Keratinocyte (primary cell): ENCODE measurements at regions not wholly inside any gene's neighbourhood (a gene's known extent, or its start where the extent isn't known, plus 50 kb on each side); places are given as distances from the start of the nearest gene placed in this dataset.

Experiments
- DNase-seq: peaks from one replicate; pipeline ENCODE4 v3.0.0-alpha.2; 2011; ENCODE audit warnings: low read depth, missing footprints, low spot score
- FAIRE-seq: peaks from 2 replicates; lab custom pipeline; 2011; peaks lifted over from hg19 to GRCh38; lab: Jason Lieb, UNC
- H2AFZ ChIP-seq: 2 replicates; pipeline ENCODE4 v1.6.0; 2012; ENCODE audit warnings: low read length, control low read depth, inconsistent platforms; ENCODE audit not compliant: control insufficient read depth
- H3K27ac ChIP-seq: 2 replicates; pipeline ENCODE4 v1.5.1; 2011; ENCODE audit warnings: low read length; ENCODE audit not compliant: control insufficient read depth, insufficient read depth
- H3K27me3 ChIP-seq: 3 replicates; pipeline ENCODE4 v1.6.0; 2011; ENCODE audit warnings: low read length; ENCODE audit not compliant: control insufficient read depth, insufficient read depth; ENCODE audit errors: extremely low read depth
- H3K36me3 ChIP-seq, 2 experiments: 2 replicates in 1 of 2; 3 replicates in 1 of 2; pipeline ENCODE4 v1.5.1; 2011; ENCODE audit warnings: low read length in 2 of 2, mild to moderate bottlenecking in 1 of 2; ENCODE audit not compliant: control insufficient read depth in 2 of 2, insufficient read depth in 2 of 2; ENCODE audit errors: extremely low read depth in 1 of 2
- H3K4me1 ChIP-seq: 3 replicates; pipeline ENCODE4 v1.5.1; 2011; ENCODE audit warnings: low read length; ENCODE audit not compliant: control insufficient read depth, insufficient read depth; ENCODE audit errors: extremely low read depth
- H3K4me2 ChIP-seq: 3 replicates; pipeline ENCODE4 v1.6.0; 2011; ENCODE audit warnings: low read depth, low read length; ENCODE audit not compliant: control insufficient read depth, insufficient read depth; ENCODE audit errors: extremely low read depth
- H3K4me3 ChIP-seq, 3 experiments: fragments of 200-600 bp in 1 of 3; sonication (generic) in 1 of 3; 2 replicates in 2 of 3; 3 replicates in 1 of 3; pipeline ENCODE4 v1.5.1; 2011 to 2016; ENCODE audit warnings: low read length in 3 of 3, mild to moderate bottlenecking in 3 of 3, control low read depth in 2 of 3, inconsistent platforms in 1 of 3, low read depth in 1 of 3, mixed read lengths in 1 of 3, mixed run types in 1 of 3, moderate library complexity in 1 of 3; ENCODE audit not compliant: control insufficient read depth in 2 of 3, insufficient read depth in 2 of 3; ENCODE audit errors: extremely low read depth in 1 of 3
- H3K79me2 ChIP-seq: 2 replicates; pipeline ENCODE4 v1.6.0; 2012; ENCODE audit warnings: low read length; ENCODE audit not compliant: control insufficient read depth, insufficient read depth
- H3K9ac ChIP-seq: 3 replicates; pipeline ENCODE4 v1.6.0; 2011; ENCODE audit warnings: low read length; ENCODE audit not compliant: control insufficient read depth, insufficient read depth; ENCODE audit errors: extremely low read depth
- H3K9me1 ChIP-seq: 3 replicates; pipeline ENCODE4 v1.6.0; 2011; ENCODE audit warnings: low read length; ENCODE audit not compliant: control insufficient read depth, insufficient read depth; ENCODE audit errors: extremely low read depth
- H3K9me3 ChIP-seq: 2 replicates; pipeline ENCODE4 v1.5.1; 2012; ENCODE audit warnings: low read depth, low read length; ENCODE audit not compliant: control insufficient read depth
- H4K20me1 ChIP-seq: 3 replicates; pipeline ENCODE4 v1.6.0; 2011; ENCODE audit warnings: low read length; ENCODE audit not compliant: control insufficient read depth, insufficient read depth; ENCODE audit errors: extremely low read depth
- CTCF ChIP-seq, 3 experiments: IDR thresholded peaks in 1 of 3; conservative IDR thresholded peaks in 1 of 3; optimal IDR thresholded peaks in 1 of 3; 2 replicates in 2 of 3; 3 replicates in 1 of 3; pipeline versions ENCODE3 to v1.5.1; 2011; ENCODE audit warnings: low read length in 3 of 3, mild to moderate bottlenecking in 3 of 3, moderate library complexity in 2 of 3, control low read depth in 1 of 3, inconsistent platforms in 1 of 3; ENCODE audit not compliant: insufficient read depth in 2 of 3; ENCODE audit errors: extremely low read depth in 1 of 3
- EZH2 ChIP-seq: IDR thresholded peaks from one replicate; pipeline ENCODE4 v1.6.1; 2012; ENCODE audit warnings: inconsistent platforms, mild to moderate bottlenecking, low read length, moderate library complexity
- dilution Hi-C: fragments of 300-500 bp; cut with MboI; formaldehyde crosslinking; loops from one replicate; pipeline ENCODE4 v1.7.0; 2020; ENCODE audit warnings: low sequenced_read_pairs; ENCODE audit not compliant: extremely low pct_ligation_motif_present

GRCh38 chr1:194821091-194821490, 1634.7 kb upstream of the B3GALT2 start:
- H4K20me1 ChIP-seq = no peaks in the 10 kb centered on the region
- no peak overlapping the region for H3K27ac ChIP-seq
- TF ChIP-seq EZH2 = no peak
- no peaks in the 10 kb centered on the region for H3K9me3 ChIP-seq
- DNase-seq (no peak), FAIRE-seq (no peak)
- dilution Hi-C loops = no loop called here
- H3K9ac ChIP-seq = no peak overlapping the region
- no peaks in the 10 kb centered on the region for H3K9me1 ChIP-seq
- no peak overlapping the region for H3K4me3 ChIP-seq
- no peak overlapping the region for H3K4me2 ChIP-seq
- no peaks in the 10 kb centered on the region for H3K79me2 ChIP-seq
- H3K27me3 ChIP-seq = no peaks in the 10 kb centered on the region
- no peaks in the 10 kb centered on the region for H3K36me3 ChIP-seq
- no peak overlapping the region for H2AFZ ChIP-seq
- no peaks in the 10 kb centered on the region for H3K4me1 ChIP-seq

- dilution Hi-C loops = no loop called here
- FAIRE-seq (no peak), DNase-seq (no peak)
- H3K4me2 ChIP-seq = no peak overlapping the region
- no peak overlapping the region for H3K4me3 ChIP-seq
- H3K9me3 ChIP-seq = no peaks in the 10 kb centered on the region
- H3K36me3 ChIP-seq = no peaks in the 10 kb centered on the region
- no peak overlapping the region for H2AFZ ChIP-seq
- H3K9ac ChIP-seq = no peak overlapping the region
- no peaks in the 10 kb centered on the region for H3K27me3 ChIP-seq
- no peak for TF ChIP-seq CTCF (optimal IDR thresholded peaks at IDR 0.05 in 1 of 3, IDR thresholded peaks at IDR 0.05 in 1 of 3, conservative IDR thresholded peaks at IDR 0.05 in 1 of 3; ENCODE audit: extremely low read depth in 1 of 3, insufficient read depth in 2 of 3, low read length in 3 of 3)
- no peak for TF ChIP-seq EZH2
- H3K9me1 ChIP-seq = no peaks in the 10 kb centered on the region
- no peaks in the 10 kb centered on the region for H3K79me2 ChIP-seq
- H3K27ac ChIP-seq = no peak overlapping the region
- no peaks in the 10 kb centered on the region for H3K4me1 ChIP-seq
- H4K20me1 ChIP-seq = no peaks in the 10 kb centered on the region
Observed at GRCh38 chr1:194818674-194819073, 1632.3 kb upstream of the B3GALT2 start.

- H3K4me2 ChIP-seq = no peak overlapping the region
- no peaks in the 10 kb centered on the region for H3K27me3 ChIP-seq
- no peaks in the 10 kb centered on the region for H4K20me1 ChIP-seq
- no peaks in the 10 kb centered on the region for H3K9me1 ChIP-seq
- no peaks in the 10 kb centered on the region for H3K4me1 ChIP-seq
- DNase-seq (no peak), FAIRE-seq (no peak)
- no peak overlapping the region for H3K4me3 ChIP-seq
- H3K9ac ChIP-seq = no peak overlapping the region
- H2AFZ ChIP-seq = no peak overlapping the region
- H3K36me3 ChIP-seq = no peaks in the 10 kb centered on the region
- no peaks in the 10 kb centered on the region for H3K79me2 ChIP-seq
- dilution Hi-C loops = no loop called here
- H3K27ac ChIP-seq = no peak overlapping the region
- no peak for TF ChIP-seq CTCF (optimal IDR thresholded peaks at IDR 0.05 in 1 of 3, IDR thresholded peaks at IDR 0.05 in 1 of 3, conservative IDR thresholded peaks at IDR 0.05 in 1 of 3; ENCODE audit: extremely low read depth in 1 of 3, insufficient read depth in 2 of 3, low read length in 3 of 3)
- TF ChIP-seq EZH2 = no peak
- H3K9me3 ChIP-seq = no peaks in the 10 kb centered on the region
Observed at GRCh38 chr1:194816859-194817258, 1630.4 kb upstream of the B3GALT2 start.
